K562 (cell line): ENCODE measurements at regions not wholly inside any gene's neighbourhood (a gene's known extent, or its start where the extent isn't known, plus 50 kb on each side); places are given as distances from the start of the nearest gene placed in this dataset.

Experiments used
- CEBPB ChIP-seq: fragments of 450-650 bp; IDR thresholded peaks from 2 replicates; pipeline ENCODE4 v1.6.1; 2016; ENCODE audit warnings: missing genetic modification characterization, missing compliant biosample characterization
- CHD4 ChIP-seq: fragments of 200-600 bp; sonication (generic); IDR thresholded peaks from 3 replicates; pipeline ENCODE4 v1.6.1; 2012; ENCODE audit warnings: low read depth, mild to moderate bottlenecking, mixed read lengths, low read length, inconsistent platforms; ENCODE audit not compliant: insufficient read depth, insufficient replicate concordance, poor library complexity, severe bottlenecking
- MAFK ChIP-seq: IDR thresholded peaks from 2 replicates; pipeline ENCODE4 v1.6.1; 2011; ENCODE audit warnings: low read length, improper control_type of control experiment
- RFX1 ChIP-seq: fragments of 450-650 bp; IDR thresholded peaks from 2 replicates; pipeline ENCODE4 v1.6.1; 2016; ENCODE audit warnings: mild to moderate bottlenecking, moderate library complexity
- TF ChIP-seq, protein P1 (sequence below), 3 experiments: IDR thresholded peaks in 2 of 3; conservative IDR thresholded peaks in 1 of 3; 2 replicates each; pipeline ENCODE4 v1.5.1; 2011 to 2012; ENCODE audit warnings: low read length in 3 of 3, mild to moderate bottlenecking in 3 of 3, control low read depth in 2 of 3, improper control_type of control experiment in 1 of 3, inconsistent platforms in 1 of 3, low read depth in 1 of 3, mixed read lengths in 1 of 3, moderate library complexity in 1 of 3; ENCODE audit not compliant: insufficient read depth in 2 of 3
- TF ChIP-seq, protein P2 (sequence below): fragments of 250-450 bp; sonication (Bioruptor Pico); IDR thresholded peaks from 2 replicates; pipeline ENCODE4 v1.8.0; 2021; ENCODE audit warnings: moderate library complexity, mild to moderate bottlenecking, inconsistent platforms
- TF ChIP-seq, protein P3 (sequence below), 2 experiments: fragments of 450-650 bp in 1 of 2; sonication (generic) in 1 of 2; formaldehyde crosslinking in 1 of 2; IDR thresholded peaks in 1 of 2; conservative IDR thresholded peaks in 1 of 2; 2 replicates each; pipeline versions ENCODE4 v1.6.1 to v1.8.1; 2016 to 2023; ENCODE audit warnings: mild to moderate bottlenecking in 2 of 2, moderate library complexity in 2 of 2, inconsistent platforms in 1 of 2, missing genetic modification reagents in 1 of 2

DNA sequence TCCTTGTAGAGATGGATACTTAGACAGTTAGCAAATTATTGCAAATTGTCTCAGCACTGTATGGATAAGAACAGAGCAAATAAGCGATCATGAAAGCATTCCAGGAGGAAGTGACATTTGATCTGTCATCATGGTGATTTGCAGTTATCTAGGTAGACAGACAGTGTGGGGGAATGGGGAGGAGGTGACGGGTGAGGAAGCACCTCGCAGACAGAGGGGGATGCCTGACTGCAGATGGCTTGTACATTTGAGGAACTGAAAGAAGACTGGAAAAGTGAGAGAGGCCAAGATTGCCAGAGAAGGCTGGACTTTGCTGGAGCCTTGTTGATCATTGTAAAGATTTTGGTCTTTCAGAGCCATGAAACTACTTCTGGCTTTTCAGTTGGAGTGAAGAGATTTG, 318.2 kb upstream of the CELF2 start:
- TF ChIP-seq RFX1: no peak
- TF ChIP-seq, protein P1, sequence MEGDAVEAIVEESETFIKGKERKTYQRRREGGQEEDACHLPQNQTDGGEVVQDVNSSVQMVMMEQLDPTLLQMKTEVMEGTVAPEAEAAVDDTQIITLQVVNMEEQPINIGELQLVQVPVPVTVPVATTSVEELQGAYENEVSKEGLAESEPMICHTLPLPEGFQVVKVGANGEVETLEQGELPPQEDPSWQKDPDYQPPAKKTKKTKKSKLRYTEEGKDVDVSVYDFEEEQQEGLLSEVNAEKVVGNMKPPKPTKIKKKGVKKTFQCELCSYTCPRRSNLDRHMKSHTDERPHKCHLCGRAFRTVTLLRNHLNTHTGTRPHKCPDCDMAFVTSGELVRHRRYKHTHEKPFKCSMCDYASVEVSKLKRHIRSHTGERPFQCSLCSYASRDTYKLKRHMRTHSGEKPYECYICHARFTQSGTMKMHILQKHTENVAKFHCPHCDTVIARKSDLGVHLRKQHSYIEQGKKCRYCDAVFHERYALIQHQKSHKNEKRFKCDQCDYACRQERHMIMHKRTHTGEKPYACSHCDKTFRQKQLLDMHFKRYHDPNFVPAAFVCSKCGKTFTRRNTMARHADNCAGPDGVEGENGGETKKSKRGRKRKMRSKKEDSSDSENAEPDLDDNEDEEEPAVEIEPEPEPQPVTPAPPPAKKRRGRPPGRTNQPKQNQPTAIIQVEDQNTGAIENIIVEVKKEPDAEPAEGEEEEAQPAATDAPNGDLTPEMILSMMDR (IDR thresholded peaks at IDR 0.05 in 2 of 3, conservative IDR thresholded peaks at IDR 0.05 in 1 of 3; ENCODE audit: insufficient read depth in 2 of 3, low read depth in 1 of 3, low read length in 3 of 3): no peak
- no peak for TF ChIP-seq MAFK
- TF ChIP-seq, protein P2, sequence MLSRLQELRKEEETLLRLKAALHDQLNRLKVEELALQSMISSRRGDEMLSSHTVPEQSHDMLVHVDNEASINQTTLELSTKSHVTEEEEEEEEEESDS (CRISPR knock-in tag): no peak
- TF ChIP-seq, protein P3, sequence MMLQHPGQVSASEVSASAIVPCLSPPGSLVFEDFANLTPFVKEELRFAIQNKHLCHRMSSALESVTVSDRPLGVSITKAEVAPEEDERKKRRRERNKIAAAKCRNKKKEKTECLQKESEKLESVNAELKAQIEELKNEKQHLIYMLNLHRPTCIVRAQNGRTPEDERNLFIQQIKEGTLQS (IDR thresholded peaks at IDR 0.05): no peak
- TF ChIP-seq, protein P3 (CRISPR knock-in tag; conservative IDR thresholded peaks at IDR 0.05): no peak
- no peak for TF ChIP-seq CHD4
- no peak for TF ChIP-seq CEBPB (tag)
